ENCODE measurements at regions not wholly inside any gene's neighbourhood (a gene's known extent, or its start where the extent isn't known, plus 50 kb on each side); places are given as distances from the start of the nearest gene placed in this dataset.

DNA sequence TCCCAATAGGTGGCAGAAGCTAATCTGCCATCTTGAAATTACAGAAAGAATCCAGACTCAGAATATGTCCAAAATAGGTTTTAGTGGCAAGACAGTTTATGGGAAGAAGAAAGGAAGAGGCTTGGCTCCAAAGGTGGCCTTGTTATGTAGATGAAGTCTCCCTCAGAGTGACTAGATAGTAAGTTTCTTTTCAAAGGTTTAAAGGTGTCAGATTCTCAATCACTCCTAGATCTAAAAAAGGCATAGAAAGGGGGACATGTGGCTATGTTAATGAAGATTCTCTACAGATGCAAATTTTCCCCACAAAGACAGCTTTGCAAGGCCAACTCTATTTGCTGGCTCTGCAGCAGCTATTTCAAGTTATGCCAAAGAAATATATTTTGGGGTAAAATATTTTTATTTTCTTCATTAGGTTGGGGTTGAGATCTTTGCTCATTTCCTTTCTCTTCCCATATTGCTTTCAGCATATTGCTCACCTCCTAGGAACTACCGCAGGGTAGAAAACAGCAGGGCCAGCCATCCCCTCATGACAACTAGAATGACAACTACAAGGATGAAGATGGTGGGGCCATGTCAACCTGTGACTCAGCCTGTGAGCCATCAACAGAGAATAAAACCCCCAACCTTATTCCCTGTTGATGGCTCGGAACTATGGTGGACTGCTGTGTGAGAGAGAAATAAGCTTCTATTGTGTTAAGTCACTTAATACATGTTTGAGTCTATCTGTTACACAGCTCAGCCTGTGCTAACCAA, 274.0 kb upstream of the GALNT17 start:
- H3K4me3 ChIP-seq (ENCODE audit: low read length), result no peak overlapping the region
- no peaks in the 10 kb centered on the region for H4K20me1 ChIP-seq (ENCODE audit: insufficient read depth, low read length)
- H3K4me1 ChIP-seq (ENCODE audit: low read length), result no peaks in the 10 kb centered on the region
- H3K27ac ChIP-seq (ENCODE audit: low read length), result no peak overlapping the region
- no peaks in the 10 kb centered on the region for H3K36me3 ChIP-seq (replicated peaks; ENCODE audit: low read depth, low read length)
- no peak overlapping the region for H3K4me2 ChIP-seq (ENCODE audit: low read length)
- H3K9ac ChIP-seq (ENCODE audit: low read length), result no peak overlapping the region
- TF ChIP-seq, protein P1, sequence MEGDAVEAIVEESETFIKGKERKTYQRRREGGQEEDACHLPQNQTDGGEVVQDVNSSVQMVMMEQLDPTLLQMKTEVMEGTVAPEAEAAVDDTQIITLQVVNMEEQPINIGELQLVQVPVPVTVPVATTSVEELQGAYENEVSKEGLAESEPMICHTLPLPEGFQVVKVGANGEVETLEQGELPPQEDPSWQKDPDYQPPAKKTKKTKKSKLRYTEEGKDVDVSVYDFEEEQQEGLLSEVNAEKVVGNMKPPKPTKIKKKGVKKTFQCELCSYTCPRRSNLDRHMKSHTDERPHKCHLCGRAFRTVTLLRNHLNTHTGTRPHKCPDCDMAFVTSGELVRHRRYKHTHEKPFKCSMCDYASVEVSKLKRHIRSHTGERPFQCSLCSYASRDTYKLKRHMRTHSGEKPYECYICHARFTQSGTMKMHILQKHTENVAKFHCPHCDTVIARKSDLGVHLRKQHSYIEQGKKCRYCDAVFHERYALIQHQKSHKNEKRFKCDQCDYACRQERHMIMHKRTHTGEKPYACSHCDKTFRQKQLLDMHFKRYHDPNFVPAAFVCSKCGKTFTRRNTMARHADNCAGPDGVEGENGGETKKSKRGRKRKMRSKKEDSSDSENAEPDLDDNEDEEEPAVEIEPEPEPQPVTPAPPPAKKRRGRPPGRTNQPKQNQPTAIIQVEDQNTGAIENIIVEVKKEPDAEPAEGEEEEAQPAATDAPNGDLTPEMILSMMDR (IDR thresholded peaks at IDR 0.05; ENCODE audit: low read depth, low read length), result no peak
- TF ChIP-seq EZH2phosphoT487 (IDR thresholded peaks at IDR 0.05; ENCODE audit: low read depth), result no peak
- no peaks in the 10 kb centered on the region for H3K9me3 ChIP-seq (ENCODE audit: insufficient read depth, low read length)
- H2AFZ ChIP-seq (ENCODE audit: low read depth, low read length), result no peak overlapping the region
- H3K79me2 ChIP-seq (ENCODE audit: low read length), result no peaks in the 10 kb centered on the region
- no peaks in the 10 kb centered on the region for H3K27me3 ChIP-seq (ENCODE audit: low read depth, low read length)

- no peaks in the 10 kb centered on the region for H3K79me2 ChIP-seq (ENCODE audit: low read length)
- TF ChIP-seq EZH2phosphoT487 (IDR thresholded peaks at IDR 0.05; ENCODE audit: low read depth), result no peak
- TF ChIP-seq, protein P1 (IDR thresholded peaks at IDR 0.05; ENCODE audit: low read depth, low read length), result no peak
- H3K27me3 ChIP-seq (ENCODE audit: low read depth, low read length), result no peaks in the 10 kb centered on the region
- no peak overlapping the region for H3K9ac ChIP-seq (ENCODE audit: low read length)
- H3K4me2 ChIP-seq (ENCODE audit: low read length), result no peak overlapping the region
- H3K27ac ChIP-seq (ENCODE audit: low read length), result no peak overlapping the region
- no peaks in the 10 kb centered on the region for H4K20me1 ChIP-seq (ENCODE audit: insufficient read depth, low read length)
- H3K4me3 ChIP-seq (ENCODE audit: low read length), result no peak overlapping the region
- H3K9me3 ChIP-seq (ENCODE audit: insufficient read depth, low read length), result no peaks in the 10 kb centered on the region
- H2AFZ ChIP-seq (ENCODE audit: low read depth, low read length), result no peak overlapping the region
- no peaks in the 10 kb centered on the region for H3K4me1 ChIP-seq (ENCODE audit: low read length)
- no peaks in the 10 kb centered on the region for H3K36me3 ChIP-seq (replicated peaks; ENCODE audit: low read depth, low read length)
These were observed 264.4 kb upstream of the GALNT17 start for GRCh38 chr7:70867513-70867912.

GRCh38 chr7:70870349-70870748, 261.6 kb upstream of the GALNT17 start:
- H4K20me1 ChIP-seq (ENCODE audit: insufficient read depth, low read length), result no peaks in the 10 kb centered on the region
- no peaks in the 10 kb centered on the region for H3K36me3 ChIP-seq (replicated peaks; ENCODE audit: low read depth, low read length)
- TF ChIP-seq, protein P1 (IDR thresholded peaks at IDR 0.05; ENCODE audit: low read depth, low read length), result no peak
- TF ChIP-seq EZH2phosphoT487 (IDR thresholded peaks at IDR 0.05; ENCODE audit: low read depth), result no peak
- no peak overlapping the region for H3K4me3 ChIP-seq (ENCODE audit: low read length)
- H3K9ac ChIP-seq (ENCODE audit: low read length), result no peak overlapping the region
- no peak overlapping the region for H3K27ac ChIP-seq (ENCODE audit: low read length)
- H3K27me3 ChIP-seq (ENCODE audit: low read depth, low read length), result no peaks in the 10 kb centered on the region
- no peaks in the 10 kb centered on the region for H3K4me1 ChIP-seq (ENCODE audit: low read length)
- H3K9me3 ChIP-seq (ENCODE audit: insufficient read depth, low read length), result no peaks in the 10 kb centered on the region
- no peak overlapping the region for H3K4me2 ChIP-seq (ENCODE audit: low read length)
- no peaks in the 10 kb centered on the region for H3K79me2 ChIP-seq (ENCODE audit: low read length)
- H2AFZ ChIP-seq (ENCODE audit: low read depth, low read length), result no peak overlapping the region

DNA sequence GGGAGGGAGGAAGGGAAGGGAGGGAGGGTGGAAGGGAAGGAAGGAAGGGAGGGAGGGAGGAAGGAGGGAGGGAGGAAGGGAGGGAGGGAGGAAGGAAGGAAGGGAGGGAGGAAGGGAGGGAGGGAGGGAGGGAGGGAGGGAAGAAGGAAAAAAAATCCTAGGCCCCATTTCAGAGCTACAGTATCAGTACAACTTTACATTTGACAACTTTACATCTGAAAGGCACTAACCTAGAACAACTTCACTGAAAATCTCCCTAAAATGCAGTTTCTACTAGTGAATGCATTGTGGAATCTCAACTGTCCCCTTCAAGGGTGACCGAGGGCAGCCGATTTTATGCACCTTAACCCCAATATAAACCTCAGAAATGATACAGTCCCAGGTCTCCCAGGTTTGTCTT, 259.8 kb upstream of the GALNT17 start:
- no peak for TF ChIP-seq EZH2phosphoT487 (IDR thresholded peaks at IDR 0.05; ENCODE audit: low read depth)
- no peaks in the 10 kb centered on the region for H3K9me3 ChIP-seq (ENCODE audit: insufficient read depth, low read length)

More for the DNA sequence above, 259.8 kb upstream of the GALNT17 start:
- H3K27me3 ChIP-seq (ENCODE audit: low read depth, low read length), result no peaks in the 10 kb centered on the region
- H3K36me3 ChIP-seq (replicated peaks; ENCODE audit: low read depth, low read length), result no peaks in the 10 kb centered on the region
- H3K4me1 ChIP-seq (ENCODE audit: low read length), result no peaks in the 10 kb centered on the region
- H3K79me2 ChIP-seq (ENCODE audit: low read length), result no peaks in the 10 kb centered on the region
- no peak overlapping the region for H3K4me2 ChIP-seq (ENCODE audit: low read length)
- no peak overlapping the region for H3K9ac ChIP-seq (ENCODE audit: low read length)
- H4K20me1 ChIP-seq (ENCODE audit: insufficient read depth, low read length), result no peaks in the 10 kb centered on the region
- H2AFZ ChIP-seq (ENCODE audit: low read depth, low read length), result no peak overlapping the region
- no peak overlapping the region for H3K4me3 ChIP-seq (ENCODE audit: low read length)
- H3K27ac ChIP-seq (ENCODE audit: low read length), result no peak overlapping the region
